Chondrocyte (in vitro differentiated cells): ENCODE measurements at regions not wholly inside any gene's neighbourhood (a gene's known extent, or its start where the extent isn't known, plus 50 kb on each side); places are given as distances from the start of the nearest gene placed in this dataset.

Experiments used
- DNase-seq: peaks from one replicate; pipeline ENCODE4 v3.0.0; 2021; ENCODE audit warnings: mixed read lengths, low spot score
- H3K27ac Mint-ChIP-seq: one replicate; pipeline ENCODE4 v1.8.0; 2021; ENCODE audit warnings: mild to moderate bottlenecking, moderate library complexity, mixed read lengths; ENCODE audit not compliant: unreplicated experiment
- H3K27me3 Mint-ChIP-seq: 2 replicates; pipeline ENCODE4 v1.8.0; 2021; ENCODE audit warnings: low read depth, mixed read lengths
- H3K36me3 Mint-ChIP-seq: 2 replicates; pipeline ENCODE4 v1.8.0; 2021; ENCODE audit warnings: low read depth, mixed read lengths
- H3K4me1 Mint-ChIP-seq: 2 replicates; pipeline ENCODE4 v1.8.0; 2021; ENCODE audit warnings: low read depth, mild to moderate bottlenecking, mixed read lengths
- H3K4me3 Mint-ChIP-seq: one replicate; pipeline ENCODE4 v1.8.0; 2021; ENCODE audit warnings: mild to moderate bottlenecking, moderate library complexity, mixed read lengths; ENCODE audit not compliant: unreplicated experiment
- H3K9me3 Mint-ChIP-seq: 2 replicates; pipeline ENCODE4 v1.8.0; 2021; ENCODE audit warnings: low read depth, mixed read lengths
- TF ChIP-seq, protein P1 (sequence below): fragments of 200-600 bp; sonication (generic); IDR thresholded peaks from 2 replicates; pipeline ENCODE4 v1.5.0; 2021; ENCODE audit warnings: antibody characterized with exemption, mild to moderate bottlenecking, moderate library complexity

DNA sequence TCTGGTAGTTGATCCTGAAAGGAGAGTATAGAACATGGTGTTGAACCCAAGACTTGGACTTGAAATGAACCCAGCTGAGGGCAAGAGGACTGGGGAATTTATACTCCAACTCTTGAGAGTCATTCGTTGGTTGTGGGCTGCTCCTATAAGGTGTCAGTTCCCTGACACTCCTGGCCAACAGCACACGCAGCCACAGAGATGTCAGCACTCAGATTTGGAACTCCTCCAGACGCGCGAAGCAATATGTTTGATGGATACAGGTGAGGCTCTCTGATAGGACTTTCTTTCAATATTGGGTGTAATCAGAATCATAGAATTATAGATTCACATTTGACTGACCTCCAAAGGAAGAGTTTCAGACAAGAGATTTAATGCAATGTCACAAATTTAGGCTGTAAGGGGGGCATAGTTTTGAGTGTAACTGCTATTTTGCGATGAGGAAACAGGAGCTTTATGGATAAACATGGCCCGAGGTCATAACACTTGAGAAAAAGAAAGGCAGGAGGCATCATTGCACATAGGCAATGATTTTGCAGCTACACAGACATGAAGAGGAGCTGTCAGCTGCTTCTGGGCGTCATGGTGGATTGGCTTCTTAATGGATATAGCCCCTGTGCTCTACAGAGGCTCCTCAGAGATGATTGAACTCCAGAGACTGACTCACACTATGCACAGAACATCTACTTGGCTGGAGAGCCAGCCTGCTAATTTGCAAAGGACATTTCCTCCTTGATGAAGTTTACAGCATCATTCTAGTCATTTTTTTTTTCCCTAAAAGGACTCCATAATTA is 569.2 kb upstream of the RGMA start:
- Mint-ChIP-seq H3K27me3 (no peaks in the 10 kb centered on the region), H3K27ac (no peak overlapping the region), H3K9me3 (no peaks in the 10 kb centered on the region), H3K4me3 (no peak overlapping the region), H3K4me1 (no peaks in the 10 kb centered on the region), H3K36me3 (no peaks in the 10 kb centered on the region)
- TF ChIP-seq, protein P1, sequence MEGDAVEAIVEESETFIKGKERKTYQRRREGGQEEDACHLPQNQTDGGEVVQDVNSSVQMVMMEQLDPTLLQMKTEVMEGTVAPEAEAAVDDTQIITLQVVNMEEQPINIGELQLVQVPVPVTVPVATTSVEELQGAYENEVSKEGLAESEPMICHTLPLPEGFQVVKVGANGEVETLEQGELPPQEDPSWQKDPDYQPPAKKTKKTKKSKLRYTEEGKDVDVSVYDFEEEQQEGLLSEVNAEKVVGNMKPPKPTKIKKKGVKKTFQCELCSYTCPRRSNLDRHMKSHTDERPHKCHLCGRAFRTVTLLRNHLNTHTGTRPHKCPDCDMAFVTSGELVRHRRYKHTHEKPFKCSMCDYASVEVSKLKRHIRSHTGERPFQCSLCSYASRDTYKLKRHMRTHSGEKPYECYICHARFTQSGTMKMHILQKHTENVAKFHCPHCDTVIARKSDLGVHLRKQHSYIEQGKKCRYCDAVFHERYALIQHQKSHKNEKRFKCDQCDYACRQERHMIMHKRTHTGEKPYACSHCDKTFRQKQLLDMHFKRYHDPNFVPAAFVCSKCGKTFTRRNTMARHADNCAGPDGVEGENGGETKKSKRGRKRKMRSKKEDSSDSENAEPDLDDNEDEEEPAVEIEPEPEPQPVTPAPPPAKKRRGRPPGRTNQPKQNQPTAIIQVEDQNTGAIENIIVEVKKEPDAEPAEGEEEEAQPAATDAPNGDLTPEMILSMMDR, result no peak
- DNase-seq, result no peak

DNA sequence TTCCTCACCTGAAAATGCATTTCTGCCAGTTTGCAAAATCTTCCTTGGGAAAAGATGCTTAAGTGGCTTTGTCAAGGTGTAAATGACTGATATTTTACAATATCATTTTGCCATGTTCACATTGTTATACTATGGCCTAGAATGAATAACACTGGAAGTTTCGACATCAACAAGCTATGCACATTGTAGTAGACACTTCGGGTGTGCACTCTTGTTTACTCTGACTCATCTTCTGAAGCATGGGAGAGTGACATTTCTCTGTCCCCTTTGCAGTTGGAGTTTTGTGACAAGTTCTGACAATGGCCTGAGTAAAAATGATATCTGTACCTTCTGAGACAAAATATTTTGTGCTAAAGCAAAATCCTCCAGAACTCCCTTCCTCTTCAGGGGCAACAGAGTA is 567.0 kb upstream of the RGMA start:
- no peaks in the 10 kb centered on the region for H3K36me3 Mint-ChIP-seq
- TF ChIP-seq, protein P1, result no peak
- H3K4me1 Mint-ChIP-seq, result no peaks in the 10 kb centered on the region
- no peaks in the 10 kb centered on the region for H3K27me3 Mint-ChIP-seq
- no peak for DNase-seq
- no peak overlapping the region for H3K27ac Mint-ChIP-seq
- H3K4me3 Mint-ChIP-seq, result no peak overlapping the region
- H3K9me3 Mint-ChIP-seq, result peaks cover 8% of the 10 kb centered on the region

DNA sequence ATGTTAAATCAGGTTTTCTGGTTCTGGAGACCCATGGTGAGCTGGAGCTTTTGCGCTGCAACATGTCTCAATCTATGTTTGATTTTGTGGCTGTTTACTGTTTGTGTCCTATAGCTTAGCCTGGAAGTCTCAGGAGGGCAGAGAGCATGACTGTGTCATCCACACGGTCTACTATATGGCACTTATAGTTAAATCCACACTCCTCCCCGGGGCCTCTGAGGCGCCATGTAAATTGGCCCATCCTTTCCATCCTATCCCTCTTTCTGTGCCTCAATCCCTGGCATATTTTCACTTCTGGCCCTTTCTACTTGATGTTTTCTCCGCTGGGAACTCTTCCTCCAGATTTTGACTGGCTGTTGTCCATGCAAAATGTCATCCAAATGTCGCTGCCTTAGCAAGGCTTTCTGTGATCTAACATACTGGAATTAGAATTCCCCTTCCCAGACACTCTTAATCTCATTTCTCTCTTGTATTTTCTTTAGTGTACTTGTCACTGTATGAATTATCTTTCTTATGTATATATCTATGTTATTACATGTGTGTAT is 560.8 kb upstream of the RGMA start:
- no peaks in the 10 kb centered on the region for H3K36me3 Mint-ChIP-seq
- peaks cover 2% of the 10 kb centered on the region for H3K27me3 Mint-ChIP-seq
- TF ChIP-seq, protein P1, result no peak
- DNase-seq, result no peak
- H3K4me1 Mint-ChIP-seq, result no peaks in the 10 kb centered on the region
- H3K4me3 Mint-ChIP-seq, result no peak overlapping the region
- peaks cover 8% of the 10 kb centered on the region for H3K9me3 Mint-ChIP-seq
- no peak overlapping the region for H3K27ac Mint-ChIP-seq

DNA sequence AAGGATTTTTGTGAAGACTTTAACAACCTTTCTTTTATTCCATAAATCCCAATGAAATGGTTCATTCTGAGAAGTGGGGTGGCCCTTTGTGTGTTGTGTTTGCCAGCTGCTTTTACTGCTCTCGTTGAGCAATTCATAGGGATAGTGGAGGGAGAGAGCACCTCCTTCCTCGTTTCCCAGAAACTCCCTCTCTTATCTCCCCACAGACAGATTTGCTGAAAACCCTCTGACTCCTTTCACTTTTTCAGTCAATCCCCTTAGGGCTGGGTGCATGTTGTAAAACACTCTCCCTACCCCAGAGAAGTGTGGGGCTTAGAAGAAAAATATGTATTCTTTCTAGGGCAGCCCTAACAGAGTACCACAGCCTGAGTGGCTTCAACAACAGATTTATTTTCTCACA is 557.2 kb upstream of the RGMA start:
- H3K36me3 Mint-ChIP-seq, result no peaks in the 10 kb centered on the region
- peaks cover 2% of the 10 kb centered on the region for H3K27me3 Mint-ChIP-seq
- TF ChIP-seq, protein P1, result no peak
- H3K9me3 Mint-ChIP-seq, result no peaks in the 10 kb centered on the region
- no peak overlapping the region for H3K4me3 Mint-ChIP-seq
- no peak for DNase-seq
- no peak overlapping the region for H3K27ac Mint-ChIP-seq
- H3K4me1 Mint-ChIP-seq, result no peaks in the 10 kb centered on the region

DNA sequence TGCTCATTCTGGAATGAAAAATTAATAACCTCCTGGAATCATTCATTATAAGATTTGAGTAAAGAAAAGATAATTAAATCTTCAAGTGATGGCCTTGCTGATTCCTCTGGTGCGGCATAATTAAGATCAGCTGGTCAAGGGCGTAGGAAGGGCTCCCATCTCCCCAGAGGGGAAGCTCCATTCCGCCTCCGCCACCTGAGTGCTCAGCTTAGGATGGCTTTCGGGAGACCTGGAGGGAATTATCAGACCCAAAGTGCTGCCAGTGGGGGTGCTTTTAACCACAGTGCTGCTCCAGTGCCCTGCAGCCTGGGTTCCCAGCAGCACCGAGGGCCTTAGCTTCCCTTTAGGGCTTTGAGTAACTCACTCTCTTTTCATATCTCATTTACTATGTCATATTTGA is 556.6 kb upstream of the RGMA start:
- no peak for DNase-seq
- peaks cover 2% of the 10 kb centered on the region for H3K27me3 Mint-ChIP-seq
- no peak overlapping the region for H3K27ac Mint-ChIP-seq

More for the DNA sequence above, 556.6 kb upstream of the RGMA start:
- TF ChIP-seq, protein P1, result no peak
- Mint-ChIP-seq H3K4me1 (no peaks in the 10 kb centered on the region), H3K4me3 (no peak overlapping the region), H3K9me3 (no peaks in the 10 kb centered on the region), H3K36me3 (no peaks in the 10 kb centered on the region)
